H1 (cell line): ENCODE measurements at regions not wholly inside any gene's neighbourhood (a gene's known extent, or its start where the extent isn't known, plus 50 kb on each side); places are given as distances from the start of the nearest gene placed in this dataset.

Experiments
- CTCF ChIA-PET: fragments of 300-600 bp; sonication (Branson Sonifier 250); formaldehyde crosslinking; loops from one replicate; lab custom pipeline; 2021; ENCODE audit not compliant: partially characterized antibody; lab: Charles Lee
- POLR2A ChIA-PET: fragments of 300-600 bp; sonication (Branson Sonifier 250); formaldehyde crosslinking; loops from one replicate; lab custom pipeline; 2021; ENCODE audit warnings: inconsistent platforms; ENCODE audit not compliant: partially characterized antibody; lab: Charles Lee
- DNase-seq, 2 experiments: peaks; one replicate each; pipeline versions ENCODE4 v3.0.0 to v3.0.0-alpha.2; 2010 to 2022; ENCODE audit warnings: low spot score in 2 of 2, low read depth in 1 of 2, mixed read lengths in 1 of 2
- FAIRE-seq: peaks from 2 replicates; lab custom pipeline; 2011; peaks lifted over from hg19 to GRCh38; lab: Jason Lieb, UNC
- H2AFZ ChIP-seq: 2 replicates; pipeline ENCODE4 v1.8.1; 2012; ENCODE audit warnings: low read length, inconsistent platforms
- H2AK5ac ChIP-seq: 2 replicates; pipeline ENCODE4 v1.6.1; 2013; ENCODE audit warnings: low read depth, low read length
- H2BK120ac ChIP-seq: replicated peaks from 2 replicates; pipeline ENCODE3; 2013; ENCODE audit warnings: low read depth, low read length, inconsistent platforms
- H2BK12ac ChIP-seq: 2 replicates; pipeline ENCODE4 v1.6.1; 2013; ENCODE audit warnings: low read depth, low read length
- H2BK15ac ChIP-seq: 2 replicates; pipeline ENCODE4 v1.6.1; 2013; ENCODE audit warnings: low read length
- H2BK20ac ChIP-seq: 2 replicates; pipeline ENCODE4 v1.6.1; 2013; ENCODE audit warnings: low read length
- H2BK5ac ChIP-seq: 2 replicates; pipeline ENCODE4 v1.6.1; 2013; ENCODE audit warnings: low read depth, low read length
- H3K14ac ChIP-seq: 2 replicates; pipeline ENCODE4 v1.6.1; 2013; ENCODE audit warnings: inconsistent platforms; ENCODE audit not compliant: insufficient read length
- H3K18ac ChIP-seq: 2 replicates; pipeline ENCODE4 v1.6.1; 2013; ENCODE audit warnings: low read length; ENCODE audit errors: extremely low read depth
- H3K23ac ChIP-seq: 2 replicates; pipeline ENCODE4 v1.6.1; 2013; ENCODE audit warnings: inconsistent platforms; ENCODE audit not compliant: insufficient read length
- H3K23me2 ChIP-seq: 2 replicates; pipeline ENCODE4 v1.6.1; 2013; ENCODE audit warnings: low read depth, low read length
- H3K27ac ChIP-seq: 2 replicates; pipeline ENCODE4 v1.6.1; 2011; ENCODE audit warnings: low read depth, low read length, inconsistent platforms
- H3K27me3 ChIP-seq, 4 experiments: replicated peaks in 1 of 4; 1 replicate in 1 of 4; 2 replicates in 3 of 4; pipeline versions ENCODE4 v1.6.1 to v1.8.1; 2011 to 2013; ENCODE audit warnings: low read length in 3 of 4, mild to moderate bottlenecking in 3 of 4, inconsistent platforms in 2 of 4, mixed read lengths in 2 of 4, moderate library complexity in 1 of 4; ENCODE audit not compliant: control insufficient read depth in 3 of 4, insufficient read depth in 3 of 4; ENCODE audit errors: extremely low read depth in 1 of 4
- H3K36me3 ChIP-seq, 4 experiments: 2 replicates each; pipeline versions ENCODE4 v1.6.1 to v1.8.1; 2011 to 2013; ENCODE audit warnings: mild to moderate bottlenecking in 4 of 4, low read length in 3 of 4, moderate library complexity in 2 of 4, control low read depth in 1 of 4, inconsistent platforms in 1 of 4; ENCODE audit not compliant: insufficient read depth in 4 of 4, control insufficient read depth in 2 of 4
- H3K4ac ChIP-seq: replicated peaks from 2 replicates; pipeline ENCODE3; 2013; ENCODE audit warnings: low read length, low read depth, mixed read lengths, inconsistent platforms; ENCODE audit not compliant: insufficient read length
- H3K4me1 ChIP-seq, 4 experiments: replicated peaks in 1 of 4; 1 replicate in 1 of 4; 2 replicates in 3 of 4; pipeline versions ENCODE4 v1.6.1 to v1.8.1; 2011 to 2013; ENCODE audit warnings: low read length in 3 of 4, inconsistent platforms in 2 of 4, mixed read lengths in 1 of 4; ENCODE audit not compliant: insufficient read depth in 4 of 4, control insufficient read depth in 3 of 4
- H3K4me2 ChIP-seq, 2 experiments: 2 replicates each; pipeline versions ENCODE4 v1.6.1 to v1.8.1; 2011 to 2013; ENCODE audit warnings: low read depth in 2 of 2, low read length in 2 of 2, control low read depth in 1 of 2, inconsistent platforms in 1 of 2, mild to moderate bottlenecking in 1 of 2; ENCODE audit not compliant: insufficient read depth in 1 of 2
- H3K4me3 ChIP-seq, 4 experiments: fragments of 200-600, 300-600 bp in 1 of 4; sonication (generic), shearing (Covaris generic), sonication (Bioruptor Twin) in 1 of 4; 2 replicates each; pipeline versions ENCODE4 v1.5.1 to v1.8.1; 2011 to 2016; ENCODE audit warnings: low read length in 4 of 4, low read depth in 3 of 4, control low read depth in 2 of 4, inconsistent platforms in 2 of 4, mild to moderate bottlenecking in 2 of 4, mixed read lengths in 1 of 4, moderate library complexity in 1 of 4; ENCODE audit not compliant: insufficient read depth in 2 of 4; ENCODE audit errors: extremely low read depth in 1 of 4
- H3K56ac ChIP-seq: replicated peaks from 2 replicates; pipeline ENCODE3; 2013; ENCODE audit warnings: low read depth, mild to moderate bottlenecking, mixed read lengths, low read length, inconsistent platforms; ENCODE audit not compliant: insufficient read length
- H3K79me1 ChIP-seq: 2 replicates; pipeline ENCODE4 v1.6.1; 2013; ENCODE audit warnings: low read depth, low read length, control low read depth
- H3K79me2 ChIP-seq, 2 experiments: 2 replicates each; pipeline versions ENCODE4 v1.6.1 to v1.8.1; 2012 to 2013; ENCODE audit warnings: low read length in 2 of 2, mild to moderate bottlenecking in 2 of 2, inconsistent platforms in 1 of 2; ENCODE audit not compliant: insufficient read depth in 2 of 2, control insufficient read depth in 1 of 2
- H3K9ac ChIP-seq, 4 experiments: replicated peaks in 1 of 4; 1 replicate in 1 of 4; 2 replicates in 3 of 4; pipeline versions ENCODE4 v1.6.1 to v1.8.1; 2011 to 2013; ENCODE audit warnings: low read depth in 3 of 4, low read length in 3 of 4, control low read depth in 2 of 4, mild to moderate bottlenecking in 2 of 4, moderate library complexity in 2 of 4, inconsistent platforms in 1 of 4; ENCODE audit errors: extremely low read depth in 1 of 4
- H3K9me3 ChIP-seq, 2 experiments: 2 replicates each; pipeline versions ENCODE4 v1.6.1 to v1.8.1; 2012 to 2013; ENCODE audit warnings: mild to moderate bottlenecking in 2 of 2, moderate library complexity in 2 of 2, control low read depth in 1 of 2, inconsistent platforms in 1 of 2, low read depth in 1 of 2, low read length in 1 of 2, mixed read lengths in 1 of 2; ENCODE audit not compliant: insufficient read depth in 2 of 2
- H4K20me1 ChIP-seq, 2 experiments: replicated peaks in 1 of 2; 2 replicates each; pipeline versions ENCODE3 to v1.8.1; 2011 to 2013; ENCODE audit warnings: inconsistent platforms in 2 of 2, low read length in 2 of 2, mild to moderate bottlenecking in 1 of 2; ENCODE audit not compliant: insufficient read depth in 2 of 2, control insufficient read depth in 1 of 2
- H4K5ac ChIP-seq: 2 replicates; pipeline ENCODE4 v1.6.1; 2013; ENCODE audit warnings: low read length, low read depth, mixed read lengths, inconsistent platforms; ENCODE audit not compliant: insufficient read length
- H4K8ac ChIP-seq: 2 replicates; pipeline ENCODE4 v1.8.0; 2013; ENCODE audit warnings: mild to moderate bottlenecking, moderate library complexity, low read length, inconsistent platforms; ENCODE audit not compliant: insufficient read depth; ENCODE audit errors: extremely low read depth
- H4K91ac ChIP-seq: replicated peaks from 2 replicates; pipeline ENCODE3; 2013; ENCODE audit warnings: low read length, mixed read lengths, inconsistent platforms; ENCODE audit not compliant: insufficient read length
- BACH1 ChIP-seq: IDR thresholded peaks from 2 replicates; pipeline ENCODE4 v1.6.1; 2012; ENCODE audit warnings: low read length, improper control_type of control experiment
- BRCA1 ChIP-seq: IDR thresholded peaks from 2 replicates; pipeline ENCODE4 v1.6.1; 2012; ENCODE audit warnings: low read depth, low read length, improper control_type of control experiment
- CTBP2 ChIP-seq: IDR thresholded peaks from 2 replicates; pipeline ENCODE4 v1.7.0; 2011; ENCODE audit warnings: borderline replicate concordance, mild to moderate bottlenecking, moderate library complexity, mixed read lengths, low read length; ENCODE audit not compliant: insufficient read depth, insufficient read length
- EZH2 ChIP-seq: fragments of 200-600 bp; sonication (generic); IDR thresholded peaks from 2 replicates; pipeline ENCODE4 v1.7.1; 2012; ENCODE audit warnings: low read depth, mild to moderate bottlenecking, moderate library complexity, low read length, inconsistent platforms; ENCODE audit not compliant: severe bottlenecking
- FOSL1 ChIP-seq: IDR thresholded peaks from 2 replicates; pipeline ENCODE4 v1.6.1; 2011; ENCODE audit warnings: mild to moderate bottlenecking, low read depth, low read length, moderate library complexity; ENCODE audit not compliant: insufficient read depth
- KDM1A ChIP-seq: fragments of 200-600, 300-600 bp; sonication (generic); IDR thresholded peaks from 2 replicates; pipeline ENCODE4 v1.7.1; 2016; ENCODE audit warnings: mild to moderate bottlenecking, low read length, borderline replicate concordance
- MAFK ChIP-seq: IDR thresholded peaks from 2 replicates; pipeline ENCODE4 v1.6.1; 2012; ENCODE audit warnings: low read depth, mild to moderate bottlenecking, improper control_type of control experiment, low read length
- NANOG ChIP-seq: IDR thresholded peaks from 2 replicates; pipeline ENCODE4 v1.6.1; 2011; ENCODE audit warnings: low read length, low read depth, mild to moderate bottlenecking, inconsistent platforms; ENCODE audit not compliant: insufficient read depth, poor library complexity, severe bottlenecking
- POU5F1 ChIP-seq: IDR thresholded peaks from 2 replicates; pipeline ENCODE4 v1.6.1; 2011; ENCODE audit warnings: low read depth, mild to moderate bottlenecking, low read length, moderate library complexity
- SP1 ChIP-seq: IDR thresholded peaks from 2 replicates; pipeline ENCODE4 v1.6.1; 2011; ENCODE audit warnings: low read depth, low read length
- TAF7 ChIP-seq: optimal IDR thresholded peaks from 2 replicates; pipeline ENCODE3; 2011; ENCODE audit warnings: low read depth, mild to moderate bottlenecking, inconsistent platforms, low read length, moderate library complexity, borderline replicate concordance
- TBP ChIP-seq: IDR thresholded peaks from 2 replicates; pipeline ENCODE4 v1.6.1; 2011; ENCODE audit warnings: low read depth, low read length, improper control_type of control experiment
- TCF12 ChIP-seq: IDR thresholded peaks from 2 replicates; pipeline ENCODE4 v1.6.1; 2011; ENCODE audit warnings: low read depth, mild to moderate bottlenecking, low read length
- YY1 ChIP-seq: IDR thresholded peaks from 2 replicates; pipeline ENCODE4 v1.6.1; 2011; ENCODE audit warnings: low read depth, mild to moderate bottlenecking, low read length
- WGBS, 2 experiments: shearing (Covaris generic) in 1 of 2; methylation state at CpG; one replicate each; pipeline versions ENCODE4 v1.1.6 to v1.1.7; 2013 to 2015; ENCODE audit warnings: low lambda C conversion rate in 2 of 2, mixed read lengths in 2 of 2, inconsistent platforms in 1 of 2, low coverage in 1 of 2, missing lambda C conversion rate in 1 of 2; ENCODE audit not compliant: insufficient replicate concordance in 2 of 2, insufficient coverage in 1 of 2, insufficient read length in 1 of 2; ENCODE audit errors: extremely low coverage in 1 of 2, missing lambda C conversion rate in 1 of 2; 5-methylcytosine and 5-hydroxymethylcytosine counted together

GRCh38 chr6:87950614-87951013, 97.0 kb upstream of the SPACA1 start:
- TF ChIP-seq SP1 (no peak), TBP (no peak), TCF12 (no peak), YY1 (no peak), NANOG (no peak), TAF7 (no peak), FOSL1 (no peak), MAFK (no peak), POU5F1 (no peak), BRCA1 (no peak), CTBP2 (no peak), KDM1A (no peak), EZH2 (no peak), BACH1 (no peak)
- TF ChIP-seq, all 59 proteins: peak for 0
- Histone ChIP-seq H2BK20ac (no peak overlapping the region), H3K56ac (no peak overlapping the region), H4K5ac (no peak overlapping the region), H2BK12ac (no peak overlapping the region), H3K36me3 (no peaks in the 10 kb centered on the region), H3K9ac (no peak overlapping the region), H3K79me1 (no peaks in the 10 kb centered on the region), H2AK5ac (no peak overlapping the region), H4K20me1 (no peaks in the 10 kb centered on the region), H4K8ac (no peak overlapping the region), H3K4ac (no peak overlapping the region), H3K4me2 (no peak overlapping the region), H3K4me1 (peaks cover 0 to 4% (median 0%) of the 10 kb centered on the region in 4 experiments; a peak in 1 of 7 replicates), H2BK120ac (no peak overlapping the region), H2BK15ac (no peak overlapping the region), H4K91ac (no peak overlapping the region), H3K18ac (no peak overlapping the region), H3K79me2 (no peaks in the 10 kb centered on the region), H3K27me3 (no peaks in the 10 kb centered on the region), H2AFZ (no peak overlapping the region), H3K14ac (no peak overlapping the region), H3K9me3 (no peaks in the 10 kb centered on the region), H3K23ac (no peak overlapping the region), H3K23me2 (no peaks in the 10 kb centered on the region; the same call in 1 of the 2 replicates), H2BK5ac (no peak overlapping the region), H3K27ac (no peak overlapping the region), H3K4me3 (no peak overlapping the region)
- DNase-seq (no peak), FAIRE-seq (no peak)
- CTCF ChIA-PET, result interaction anchor here (1.1 kb wide), 1 partner anchor 20 kb away, joined by 4 read pairs; no protein-coding TSS in a partner anchor
- 92% methylated on average over 4 of the region's 4 CpGs; no CpG with 5 or more reads in 1 of the 2 experiments for WGBS, 2 experiments
- POLR2A ChIA-PET, result no interaction called here
